ENCODE measurements at regions not wholly inside any gene's neighbourhood (a gene's known extent, or its start where the extent isn't known, plus 50 kb on each side); places are given as distances from the start of the nearest gene placed in this dataset.

GRCh38 chr21:35491920-35492678 lies 443.0 kb upstream of the RUNX1 start:
- no peak for DNase-seq (ENCODE audit: low read depth)

DNA sequence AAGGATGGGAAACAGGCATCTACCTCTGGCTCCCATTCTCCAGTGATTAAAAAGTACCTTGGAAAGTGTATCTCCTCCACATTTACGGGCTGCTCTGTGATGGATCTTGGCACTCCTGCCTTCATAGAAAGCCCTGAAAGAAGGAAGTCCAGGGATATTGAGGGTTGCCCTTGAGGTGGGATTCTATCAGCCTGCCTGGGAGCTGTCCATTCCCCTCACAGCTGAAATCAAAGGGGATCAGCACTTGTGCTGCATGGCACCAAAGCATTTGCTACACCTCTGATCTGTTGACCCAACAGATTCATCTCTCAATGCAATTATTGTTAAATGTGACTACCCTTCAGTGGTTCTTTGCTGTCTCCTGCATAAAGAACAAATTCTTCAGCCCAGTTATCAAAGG lies 442.0 kb upstream of the RUNX1 start:
- no peak for DNase-seq (ENCODE audit: low read depth)

GRCh38 chr21:35489389-35489980 lies 440.4 kb upstream of the RUNX1 start:
- DNase-seq (ENCODE audit: low read depth): no peak

DNA sequence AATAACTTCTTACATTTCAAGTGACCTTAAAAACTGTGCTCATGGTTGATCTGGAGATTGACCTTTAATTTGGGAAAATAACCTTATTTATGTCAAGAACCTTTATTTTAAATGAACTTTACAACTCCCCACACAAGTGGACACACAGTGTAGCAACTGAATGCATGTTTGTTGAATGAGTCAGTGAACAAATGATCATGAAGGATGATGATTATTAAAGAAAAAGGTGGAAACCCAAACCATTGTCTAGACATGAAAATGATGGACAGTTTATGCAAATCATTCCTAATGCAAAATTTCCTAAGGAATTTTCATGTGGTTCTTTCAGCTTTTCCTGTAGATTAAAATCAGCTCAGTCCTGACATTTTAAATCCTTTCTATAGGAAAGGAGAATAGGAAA lies 439.8 kb upstream of the RUNX1 start:
- no peak for DNase-seq (ENCODE audit: low read depth)

- DNase-seq (ENCODE audit: low read depth): no peak
Observed at GRCh38 chr21:35485364-35485763, 436.3 kb upstream of the RUNX1 start.

GRCh38 chr21:35484851-35485250 lies 435.7 kb upstream of the RUNX1 start:
- DNase-seq (ENCODE audit: low read depth): no peak

GRCh38 chr21:35484032-35484431 lies 434.9 kb upstream of the RUNX1 start:
- DNase-seq (ENCODE audit: low read depth): no peak

GRCh38 chr21:35482933-35483662 lies 434.0 kb upstream of the RUNX1 start:
- no peak for DNase-seq (ENCODE audit: low read depth)

GRCh38 chr21:35482096-35482495 lies 433.0 kb upstream of the RUNX1 start:
- no peak for DNase-seq (ENCODE audit: low read depth)

DNA sequence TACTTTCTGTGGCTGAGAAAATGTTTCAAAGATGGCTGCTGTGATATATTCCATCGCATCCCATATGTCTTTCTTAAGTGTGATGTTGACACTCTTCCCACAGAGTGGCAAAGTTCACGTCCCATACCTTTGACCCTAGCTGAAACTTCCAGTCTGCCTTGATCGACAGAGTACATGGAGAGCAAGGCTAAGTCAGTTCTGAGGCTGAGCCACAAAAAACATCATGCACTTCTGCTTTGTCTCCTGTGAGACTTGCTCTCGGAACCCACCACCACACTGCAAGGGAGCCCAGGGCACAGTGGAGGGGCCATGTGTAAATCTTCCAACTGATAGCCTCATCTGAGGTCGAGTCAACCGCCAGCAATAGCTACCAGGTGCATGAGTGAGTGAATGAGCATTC lies 431.9 kb upstream of the RUNX1 start:
- no peak for DNase-seq (ENCODE audit: low read depth)

DNA sequence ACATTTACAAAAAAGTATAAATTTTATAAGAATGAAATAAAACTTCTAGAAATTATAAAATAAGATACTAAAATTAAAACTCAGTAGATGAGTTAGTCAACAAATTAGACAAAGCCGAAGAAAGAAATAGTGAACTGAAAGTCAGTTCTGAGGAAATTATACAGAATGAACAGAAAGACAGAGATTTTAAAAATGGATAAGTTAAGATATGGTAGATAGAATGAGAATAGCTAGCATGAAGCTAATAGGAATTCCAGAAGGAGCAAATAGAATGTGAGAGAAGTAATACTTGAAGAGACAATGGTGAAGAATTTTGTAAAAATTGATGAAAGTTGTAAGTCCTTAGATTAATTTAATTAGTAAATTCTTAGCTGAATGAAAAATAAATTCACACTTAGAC lies 430.4 kb upstream of the RUNX1 start:
- DNase-seq (ENCODE audit: low read depth): no peak

- DNase-seq (ENCODE audit: low read depth): no peak
Observed at GRCh38 chr21:35479065-35479448, 430.0 kb upstream of the RUNX1 start.

GRCh38 chr21:35478161-35479064 lies 429.3 kb upstream of the RUNX1 start:
- no peak for DNase-seq (ENCODE audit: low read depth)

GRCh38 chr21:35477622-35478021 lies 428.5 kb upstream of the RUNX1 start:
- no peak for DNase-seq (ENCODE audit: low read depth)

GRCh38 chr21:35476621-35477395 lies 427.7 kb upstream of the RUNX1 start:
- peak; percentile 44 for DNase-seq (ENCODE audit: low read depth)

- DNase-seq (ENCODE audit: low read depth): peak; percentile 78
Observed at GRCh38 chr21:35475762-35476161, 426.7 kb upstream of the RUNX1 start.

DNA sequence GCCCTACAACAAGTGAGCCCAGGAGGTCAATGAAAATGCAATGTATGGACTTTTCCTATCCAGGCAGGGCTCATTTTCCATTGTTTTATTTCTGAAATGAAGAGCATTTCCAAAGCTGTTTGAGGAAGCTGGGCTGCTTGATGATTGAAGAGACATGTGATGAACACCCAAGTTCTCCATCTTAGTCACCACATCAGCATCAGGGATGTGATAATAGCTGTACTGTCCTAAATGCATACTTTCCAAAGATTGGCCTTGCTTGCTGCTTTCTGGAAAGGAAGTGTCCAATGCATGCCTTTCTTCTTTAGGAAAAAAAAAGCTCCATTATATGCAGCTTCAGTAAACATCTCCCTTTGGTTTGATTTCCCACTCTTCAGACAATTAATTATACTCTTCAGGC lies 425.9 kb upstream of the RUNX1 start:
- DNase-seq (ENCODE audit: low read depth): peak; percentile 9

GRCh38 chr21:35473496-35473895 lies 424.4 kb upstream of the RUNX1 start:
- DNase-seq (ENCODE audit: low read depth): no peak

DNA sequence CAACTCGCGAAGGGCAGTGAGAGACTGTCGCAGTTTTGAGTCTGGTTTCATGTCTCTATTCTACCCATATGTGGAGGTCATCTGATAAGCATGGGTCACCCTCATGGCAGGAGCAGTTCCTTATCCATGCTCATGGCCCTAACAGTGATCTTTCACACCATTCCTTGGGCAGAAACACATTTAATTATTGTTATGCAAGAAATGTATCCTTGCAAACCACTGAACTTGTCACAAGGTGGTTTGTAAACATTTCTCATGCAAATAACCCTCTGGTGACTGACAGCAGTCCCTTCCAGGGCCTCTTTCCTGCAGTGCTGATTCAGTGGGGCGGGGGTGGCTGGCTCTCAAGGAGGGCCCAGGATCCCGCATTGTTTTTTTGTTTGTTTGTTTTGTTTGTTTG lies 421.4 kb upstream of the RUNX1 start:
- DNase-seq (ENCODE audit: low read depth): no peak

DNA sequence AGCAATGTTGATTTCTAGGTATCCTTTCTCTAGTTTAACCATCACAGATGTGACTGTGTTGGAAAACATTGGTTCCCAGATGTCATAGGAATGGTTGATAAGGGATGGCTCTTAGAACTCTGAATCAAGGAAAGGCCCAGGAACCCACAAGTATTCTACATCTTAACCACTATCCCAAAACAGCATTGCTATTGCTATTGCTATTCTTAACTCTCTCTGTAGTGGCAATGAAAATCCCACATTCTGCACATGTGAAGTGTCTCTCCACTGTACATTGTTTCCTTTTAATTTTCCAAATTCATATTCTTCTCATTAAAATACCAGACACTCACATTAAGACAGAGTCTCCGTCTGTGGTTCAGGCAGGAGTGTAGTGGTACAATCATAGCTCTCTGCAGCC lies 420.4 kb upstream of the RUNX1 start:
- no peak for DNase-seq (ENCODE audit: low read depth)

- no peak for DNase-seq (ENCODE audit: low read depth)
Observed at GRCh38 chr21:35468991-35469390, 419.9 kb upstream of the RUNX1 start.

DNA sequence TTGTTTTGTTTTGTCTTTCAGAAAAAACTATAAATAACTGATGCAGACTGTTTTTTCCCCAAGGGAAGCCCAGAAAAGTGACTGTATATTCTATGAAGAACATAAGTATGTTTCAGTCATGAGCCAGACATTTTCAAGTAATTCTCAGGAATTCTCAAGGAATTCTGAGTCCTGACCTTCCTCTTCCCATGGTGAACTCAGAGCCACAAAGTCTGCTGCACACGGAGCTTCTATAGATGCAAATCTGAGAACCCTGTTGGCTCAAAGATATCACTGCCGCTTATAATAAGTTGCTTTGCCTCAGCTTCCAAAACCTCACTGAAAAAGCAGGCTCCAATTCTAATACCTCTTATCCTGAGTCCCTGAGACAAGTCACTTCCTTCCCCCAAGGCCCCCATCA lies 418.5 kb upstream of the RUNX1 start:
- peak; percentile 18 for DNase-seq (ENCODE audit: low read depth)
